ENCODE measurements at regions not wholly inside any gene's neighbourhood (a gene's known extent, or its start where the extent isn't known, plus 50 kb on each side); places are given as distances from the start of the nearest gene placed in this dataset.

- DNase-seq, result no peak
Measured at GRCh38 chrX:39725928-39726619, 371.7 kb downstream of the BCOR start.

- no peak for DNase-seq
Measured at GRCh38 chrX:39726771-39727170, 371.0 kb downstream of the BCOR start.

- no peak for DNase-seq
Measured at GRCh38 chrX:39728025-39728424, 369.7 kb downstream of the BCOR start.

- no peak for DNase-seq
Measured at GRCh38 chrX:39728852-39729598, 368.7 kb downstream of the BCOR start.

- no peak for DNase-seq
Measured at GRCh38 chrX:39729981-39730661, 367.6 kb downstream of the BCOR start.

- DNase-seq, result no peak
Measured at GRCh38 chrX:39730662-39731329, 367.0 kb downstream of the BCOR start.

- DNase-seq, result no peak
Measured at GRCh38 chrX:39731330-39731667, 366.5 kb downstream of the BCOR start.

- DNase-seq, result no peak
Measured at GRCh38 chrX:39731735-39732134, 366.0 kb downstream of the BCOR start.

GRCh38 chrX:39733745-39734144 is 364.0 kb downstream of the BCOR start:
- DNase-seq, result no peak

- no peak for DNase-seq
Measured at GRCh38 chrX:39734174-39734776, 363.5 kb downstream of the BCOR start.

GRCh38 chrX:39736216-39737211 is 361.2 kb downstream of the BCOR start:
- no peak for DNase-seq

- DNase-seq, result no peak
Measured at GRCh38 chrX:39739585-39739984, 358.2 kb downstream of the BCOR start.

GRCh38 chrX:39740078-39740477 is 357.7 kb downstream of the BCOR start:
- DNase-seq, result no peak

- no peak for DNase-seq
Measured at GRCh38 chrX:39741904-39742303, 355.9 kb downstream of the BCOR start.

GRCh38 chrX:39745818-39746217 is 351.9 kb downstream of the BCOR start:
- DNase-seq, result no peak

- no peak for DNase-seq
Measured at GRCh38 chrX:39749135-39749534, 348.6 kb downstream of the BCOR start.

GRCh38 chrX:39749728-39750127 is 348.0 kb downstream of the BCOR start:
- no peak for DNase-seq

- no peak for DNase-seq
Measured at GRCh38 chrX:39750256-39750790, 347.4 kb downstream of the BCOR start.

GRCh38 chrX:39750848-39751247 is 346.9 kb downstream of the BCOR start:
- DNase-seq, result no peak

- DNase-seq, result peak; percentile 67
Measured at GRCh38 chrX:39752815-39753214, 344.9 kb downstream of the BCOR start.

- DNase-seq, result peak; percentile 6
Measured at GRCh38 chrX:39753293-39753996, 344.3 kb downstream of the BCOR start.

Measured in NCI-H345 (cell line).